GM12878 (cell line): ENCODE measurements at regions not wholly inside any gene's neighbourhood (a gene's known extent, or its start where the extent isn't known, plus 50 kb on each side); places are given as distances from the start of the nearest gene placed in this dataset.

ENCODE experiments used
- ATAC-seq: fragments of 200-7000 bp; cut with Tn5 transposase; 3 replicates; pipeline ENCODE4 v1.9.1; 2020; ENCODE audit warnings: mild to moderate bottlenecking, moderate library complexity
- BruUV-seq: library from RNA; stranded (reverse); fragments of 400-500 nt; replicated peaks from 2 replicates; lab custom pipeline; 2021; lab: Mats Ljungman, UMichigan
- CTCF ChIA-PET: fragments of 300-600 bp; sonication (Branson Sonifier 250); formaldehyde crosslinking; extraction: SDS; loops from one replicate; lab custom pipeline; 2021; ENCODE audit warnings: inconsistent platforms; lab: Yijun Ruan, JAX
- POLR2A ChIA-PET: fragments of 350-600 bp; formaldehyde crosslinking; extraction: SDS; loops from one replicate; lab custom pipeline; 2021; ENCODE audit warnings: inconsistent platforms; lab: Charles Lee
- RAD21 ChIA-PET: fragments of 300-600 bp; sonication (Branson Sonifier 250); formaldehyde crosslinking; loops from one replicate; lab custom pipeline; 2023; ENCODE audit warnings: antibody characterized with exemption; ENCODE audit not compliant: unreplicated experiment; lab: Charles Lee
- SMC1A ChIA-PET: fragments of 300-600 bp; sonication (Branson Sonifier 250); formaldehyde crosslinking; loops from one replicate; lab custom pipeline; 2023; ENCODE audit not compliant: unreplicated experiment, uncharacterized antibody; lab: Charles Lee
- DNase-seq: peaks from one replicate; pipeline ENCODE4 v3.0.0-alpha.2; 2011; ENCODE audit warnings: low read depth, low spot score
- FAIRE-seq: peaks from 3 replicates; lab custom pipeline; 2011; peaks lifted over from hg19 to GRCh38; lab: Jason Lieb, UNC
- H2AFZ ChIP-seq: 2 replicates; pipeline ENCODE4 v1.6.0; 2011; ENCODE audit warnings: low read depth, low read length, control low read depth; ENCODE audit not compliant: control insufficient read depth
- H3K27ac ChIP-seq: 2 replicates; pipeline ENCODE4 v1.5.1; 2011; ENCODE audit warnings: control low read depth; ENCODE audit not compliant: control insufficient read depth, insufficient read depth
- H3K27me3 ChIP-seq, 2 experiments: replicated peaks in 1 of 2; 2 replicates each; pipeline versions ENCODE4 v1.6.0 to v1.6.1; 2011; ENCODE audit warnings: low read length in 1 of 2; ENCODE audit not compliant: control insufficient read depth in 2 of 2, insufficient read depth in 2 of 2
- H3K36me3 ChIP-seq, 2 experiments: 2 replicates each; pipeline ENCODE4 v1.5.1; 2011; ENCODE audit warnings: low read length in 1 of 2; ENCODE audit not compliant: control insufficient read depth in 2 of 2, insufficient read depth in 2 of 2
- H3K4me1 ChIP-seq: 2 replicates; pipeline ENCODE4 v1.6.1; 2011; ENCODE audit warnings: mild to moderate bottlenecking, low read length, moderate library complexity, mixed read lengths; ENCODE audit not compliant: control insufficient read depth, insufficient read depth
- H3K4me2 ChIP-seq: 2 replicates; pipeline ENCODE4 v1.6.0; 2011; ENCODE audit warnings: control low read depth; ENCODE audit not compliant: control insufficient read depth, insufficient read depth
- H3K4me3 ChIP-seq: fragments of 200-600 bp; sonication (generic); 2 replicates; pipeline ENCODE4 v1.5.1; 2016
- H3K79me2 ChIP-seq: 2 replicates; pipeline ENCODE4 v1.6.0; 2011; ENCODE audit warnings: low read length; ENCODE audit not compliant: control insufficient read depth, insufficient read depth
- H3K9ac ChIP-seq: 2 replicates; pipeline ENCODE4 v1.8.0; 2011; ENCODE audit warnings: low read length, control low read depth, mixed read lengths; ENCODE audit not compliant: control insufficient read depth, insufficient read depth
- H3K9me3 ChIP-seq: replicated peaks from 3 replicates; pipeline ENCODE4 v1.5.1; 2011; ENCODE audit warnings: mild to moderate bottlenecking, low read length; ENCODE audit not compliant: control insufficient read depth, insufficient read depth
- H4K20me1 ChIP-seq: 2 replicates; pipeline ENCODE4 v1.6.0; 2011; ENCODE audit not compliant: control insufficient read depth, insufficient read depth
- CREM ChIP-seq: IDR thresholded peaks from 2 replicates; pipeline ENCODE4 v1.6.1; 2014; ENCODE audit warnings: antibody characterized with exemption, low read depth
- EED ChIP-seq: sonication (generic); IDR thresholded peaks from 2 replicates; pipeline ENCODE4 v1.6.1; 2016; ENCODE audit warnings: antibody characterized with exemption, low read depth
- MTA3 ChIP-seq: IDR thresholded peaks from 2 replicates; pipeline ENCODE4 v1.6.1; 2012; ENCODE audit warnings: low read length, inconsistent platforms, borderline replicate concordance
- PAX5 ChIP-seq: IDR thresholded peaks from 2 replicates; pipeline ENCODE4 v1.6.1; 2011; ENCODE audit warnings: low read depth, low read length, borderline replicate concordance
- RELA ChIP-seq: fragments of 450-650 bp; IDR thresholded peaks from 2 replicates; pipeline ENCODE4 v1.8.0; 2014; ENCODE audit warnings: borderline replicate concordance; ENCODE audit not compliant: partially characterized antibody
- SPI1 ChIP-seq: IDR thresholded peaks from 2 replicates; pipeline ENCODE4 v1.6.1; 2011; ENCODE audit warnings: low read depth, mild to moderate bottlenecking, low read length, moderate library complexity, borderline replicate concordance; ENCODE audit not compliant: insufficient read depth
- TCF12 ChIP-seq: IDR thresholded peaks from 2 replicates; pipeline ENCODE4 v1.6.1; 2011; ENCODE audit warnings: low read depth, mild to moderate bottlenecking, low read length
- ZBTB11 ChIP-seq: fragments of 450-650 bp; formaldehyde crosslinking; IDR thresholded peaks from 2 replicates; pipeline ENCODE4 v1.5.0; 2022; ENCODE audit warnings: mild to moderate bottlenecking, missing genetic modification characterization
- ZNF274 ChIP-seq: IDR thresholded peaks from one replicate; pipeline ENCODE4 v1.8.0; 2011; ENCODE audit not compliant: insufficient read length, insufficient read depth
- WGBS: methylation state at CpG from one replicate; pipeline ENCODE4 v1.1.6; 2016; ENCODE audit warnings: low lambda C conversion rate; ENCODE audit not compliant: insufficient replicate concordance, insufficient coverage; ENCODE audit errors: missing lambda C conversion rate; 5-methylcytosine and 5-hydroxymethylcytosine counted together
- in situ Hi-C: fragments of 300-500 bp; cut with MboI; formaldehyde crosslinking; loops from 9 replicates; pipeline ENCODE4 v1.14.3; 2018; ENCODE audit warnings: mixed read lengths
- intact Hi-C: fragments of 100-400 bp; cut with micrococcal nuclease; formaldehyde crosslinking; loops from one replicate; pipeline ENCODE4 v1.14.2; 2022; ENCODE audit not compliant: unreplicated experiment
- TF ChIP-seq, protein P1 (sequence below): fragments of 150-350 bp; IDR thresholded peaks from 2 replicates; pipeline ENCODE4 v1.6.1; 2016; ENCODE audit warnings: low read depth, low read length
- TF ChIP-seq, protein P2 (sequence below): fragments of 450-650 bp; IDR thresholded peaks from 2 replicates; pipeline ENCODE4 v1.6.1; 2018; ENCODE audit warnings: borderline replicate concordance, mild to moderate bottlenecking; ENCODE audit not compliant: partially characterized antibody
- TF ChIP-seq, protein P3 (sequence below): IDR thresholded peaks from 2 replicates; pipeline ENCODE4 v1.6.1; 2012; ENCODE audit warnings: low read length, inconsistent platforms
- TF ChIP-seq, protein P4 (sequence below): fragments of 450-650 bp; IDR thresholded peaks from 2 replicates; pipeline ENCODE4 v1.6.1; 2016; ENCODE audit warnings: mild to moderate bottlenecking

DNA sequence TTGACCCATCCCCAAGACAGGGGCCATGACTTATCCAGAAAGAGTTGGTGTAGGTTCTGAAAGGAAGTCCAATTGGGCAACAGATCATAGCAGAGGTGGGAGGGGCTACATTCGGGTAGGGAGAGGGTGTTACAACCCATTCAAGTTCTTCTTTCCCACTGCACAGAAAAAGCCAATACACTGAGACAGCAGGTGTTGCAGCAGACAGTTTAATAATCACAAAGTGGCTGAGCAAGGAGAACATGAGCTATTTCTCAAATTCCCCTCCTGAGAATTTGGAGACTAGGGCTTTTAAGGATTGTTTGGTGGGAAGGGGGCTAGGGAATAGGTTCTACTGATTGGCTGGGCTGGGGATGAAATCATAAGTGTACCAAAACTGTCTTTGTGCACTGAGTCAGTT, 328.4 kb upstream of the POU3F1 start:
- ChIA-PET SMC1A (no interaction called here), CTCF (no interaction called here), POLR2A (no interaction called here), RAD21 (no interaction called here)
- no peaks in the 10 kb centered on the region for H3K4me1 ChIP-seq
- intact Hi-C loops (no loop called here), in situ Hi-C loops (no loop called here)
- DNase-seq (no peak), ATAC-seq (no peak), FAIRE-seq (no peak)
- H3K27ac ChIP-seq: no peak overlapping the region
- no peaks in the 10 kb centered on the region for H3K79me2 ChIP-seq
- BruUV-seq: no TSS peak
- no peak overlapping the region for H2AFZ ChIP-seq
- no peaks in the 10 kb centered on the region for H4K20me1 ChIP-seq
- H3K27me3 ChIP-seq: no peaks in the 10 kb centered on the region; a peak in 1 of 4 replicates
- H3K9me3 ChIP-seq: peaks cover 10% of the 10 kb centered on the region
- H3K4me2 ChIP-seq: no peak overlapping the region
- WGBS: 0% methylated on average over 1 of the region's 1 CpG
- no peaks in the 10 kb centered on the region for H3K36me3 ChIP-seq
- no peak overlapping the region for H3K9ac ChIP-seq
- H3K4me3 ChIP-seq: no peak overlapping the region
- no peak for TF ChIP-seq ZBTB11 (CRISPR knock-in tag)
- no peak for TF ChIP-seq CREM
- no peak for TF ChIP-seq TCF12
- TF ChIP-seq, protein P1, sequence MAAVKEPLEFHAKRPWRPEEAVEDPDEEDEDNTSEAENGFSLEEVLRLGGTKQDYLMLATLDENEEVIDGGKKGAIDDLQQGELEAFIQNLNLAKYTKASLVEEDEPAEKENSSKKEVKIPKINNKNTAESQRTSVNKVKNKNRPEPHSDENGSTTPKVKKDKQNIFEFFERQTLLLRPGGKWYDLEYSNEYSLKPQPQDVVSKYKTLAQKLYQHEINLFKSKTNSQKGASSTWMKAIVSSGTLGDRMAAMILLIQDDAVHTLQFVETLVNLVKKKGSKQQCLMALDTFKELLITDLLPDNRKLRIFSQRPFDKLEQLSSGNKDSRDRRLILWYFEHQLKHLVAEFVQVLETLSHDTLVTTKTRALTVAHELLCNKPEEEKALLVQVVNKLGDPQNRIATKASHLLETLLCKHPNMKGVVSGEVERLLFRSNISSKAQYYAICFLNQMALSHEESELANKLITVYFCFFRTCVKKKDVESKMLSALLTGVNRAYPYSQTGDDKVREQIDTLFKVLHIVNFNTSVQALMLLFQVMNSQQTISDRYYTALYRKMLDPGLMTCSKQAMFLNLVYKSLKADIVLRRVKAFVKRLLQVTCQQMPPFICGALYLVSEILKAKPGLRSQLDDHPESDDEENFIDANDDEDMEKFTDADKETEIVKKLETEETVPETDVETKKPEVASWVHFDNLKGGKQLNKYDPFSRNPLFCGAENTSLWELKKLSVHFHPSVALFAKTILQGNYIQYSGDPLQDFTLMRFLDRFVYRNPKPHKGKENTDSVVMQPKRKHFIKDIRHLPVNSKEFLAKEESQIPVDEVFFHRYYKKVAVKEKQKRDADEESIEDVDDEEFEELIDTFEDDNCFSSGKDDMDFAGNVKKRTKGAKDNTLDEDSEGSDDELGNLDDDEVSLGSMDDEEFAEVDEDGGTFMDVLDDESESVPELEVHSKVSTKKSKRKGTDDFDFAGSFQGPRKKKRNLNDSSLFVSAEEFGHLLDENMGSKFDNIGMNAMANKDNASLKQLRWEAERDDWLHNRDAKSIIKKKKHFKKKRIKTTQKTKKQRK: no peak
- TF ChIP-seq, protein P2, sequence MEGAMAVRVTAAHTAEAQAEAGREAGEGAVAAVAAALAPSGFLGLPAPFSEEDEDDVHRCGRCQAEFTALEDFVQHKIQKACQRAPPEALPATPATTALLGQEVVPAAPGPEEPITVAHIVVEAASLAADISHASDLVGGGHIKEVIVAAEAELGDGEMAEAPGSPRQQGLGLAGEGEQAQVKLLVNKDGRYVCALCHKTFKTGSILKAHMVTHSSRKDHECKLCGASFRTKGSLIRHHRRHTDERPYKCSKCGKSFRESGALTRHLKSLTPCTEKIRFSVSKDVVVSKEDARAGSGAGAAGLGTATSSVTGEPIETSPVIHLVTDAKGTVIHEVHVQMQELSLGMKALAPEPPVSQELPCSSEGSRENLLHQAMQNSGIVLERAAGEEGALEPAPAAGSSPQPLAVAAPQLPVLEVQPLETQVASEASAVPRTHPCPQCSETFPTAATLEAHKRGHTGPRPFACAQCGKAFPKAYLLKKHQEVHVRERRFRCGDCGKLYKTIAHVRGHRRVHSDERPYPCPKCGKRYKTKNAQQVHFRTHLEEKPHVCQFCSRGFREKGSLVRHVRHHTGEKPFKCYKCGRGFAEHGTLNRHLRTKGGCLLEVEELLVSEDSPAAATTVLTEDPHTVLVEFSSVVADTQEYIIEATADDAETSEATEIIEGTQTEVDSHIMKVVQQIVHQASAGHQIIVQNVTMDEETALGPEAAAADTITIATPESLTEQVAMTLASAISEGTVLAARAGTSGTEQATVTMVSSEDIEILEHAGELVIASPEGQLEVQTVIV: no peak
- TF ChIP-seq MTA3: no peak
- TF ChIP-seq, protein P3, sequence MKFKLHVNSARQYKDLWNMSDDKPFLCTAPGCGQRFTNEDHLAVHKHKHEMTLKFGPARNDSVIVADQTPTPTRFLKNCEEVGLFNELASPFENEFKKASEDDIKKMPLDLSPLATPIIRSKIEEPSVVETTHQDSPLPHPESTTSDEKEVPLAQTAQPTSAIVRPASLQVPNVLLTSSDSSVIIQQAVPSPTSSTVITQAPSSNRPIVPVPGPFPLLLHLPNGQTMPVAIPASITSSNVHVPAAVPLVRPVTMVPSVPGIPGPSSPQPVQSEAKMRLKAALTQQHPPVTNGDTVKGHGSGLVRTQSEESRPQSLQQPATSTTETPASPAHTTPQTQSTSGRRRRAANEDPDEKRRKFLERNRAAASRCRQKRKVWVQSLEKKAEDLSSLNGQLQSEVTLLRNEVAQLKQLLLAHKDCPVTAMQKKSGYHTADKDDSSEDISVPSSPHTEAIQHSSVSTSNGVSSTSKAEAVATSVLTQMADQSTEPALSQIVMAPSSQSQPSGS: no peak
- no peak for TF ChIP-seq EED
- no peak for TF ChIP-seq SPI1
- TF ChIP-seq ZNF274: no peak
- no peak for TF ChIP-seq PAX5
- no peak for TF ChIP-seq RELA
- TF ChIP-seq, protein P4, sequence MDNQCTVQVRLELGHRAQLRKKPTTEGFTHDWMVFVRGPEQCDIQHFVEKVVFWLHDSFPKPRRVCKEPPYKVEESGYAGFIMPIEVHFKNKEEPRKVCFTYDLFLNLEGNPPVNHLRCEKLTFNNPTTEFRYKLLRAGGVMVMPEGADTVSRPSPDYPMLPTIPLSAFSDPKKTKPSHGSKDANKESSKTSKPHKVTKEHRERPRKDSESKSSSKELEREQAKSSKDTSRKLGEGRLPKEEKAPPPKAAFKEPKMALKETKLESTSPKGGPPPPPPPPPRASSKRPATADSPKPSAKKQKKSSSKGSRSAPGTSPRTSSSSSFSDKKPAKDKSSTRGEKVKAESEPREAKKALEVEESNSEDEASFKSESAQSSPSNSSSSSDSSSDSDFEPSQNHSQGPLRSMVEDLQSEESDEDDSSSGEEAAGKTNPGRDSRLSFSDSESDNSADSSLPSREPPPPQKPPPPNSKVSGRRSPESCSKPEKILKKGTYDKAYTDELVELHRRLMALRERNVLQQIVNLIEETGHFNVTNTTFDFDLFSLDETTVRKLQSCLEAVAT: no peak
